Left cardiac atrium (tissue), 4 donors: ENCODE measurements at regions not wholly inside any gene's neighbourhood (a gene's known extent, or its start where the extent isn't known, plus 50 kb on each side); places are given as distances from the start of the nearest gene placed in this dataset.

ENCODE experiments used
- ATAC-seq, 2 donors: fragments of 200-7000 bp; cut with Tn5 transposase; one replicate each; pipeline ENCODE4 v1.9.1; 2020; ENCODE audit warnings: mild to moderate bottlenecking in 2 of 2, moderate library complexity in 2 of 2
- DNase-seq: peaks from one replicate; pipeline ENCODE4 v3.0.0-alpha.2; 2020
- intact Hi-C, 2 donors: fragments of 100-400 bp; cut with DNase I; formaldehyde crosslinking; loops; one replicate each; pipeline versions ENCODE4 v1.14.1 to v1.15.1; 2022 to 2023
- donor health status: DM: no; HTN: yes; CAD: no.
- donor health status: DM: no; HTN: yes; CAD: no; lungs with severe emphysema.
- donor health status: DM: yes; HTN: yes; CAD: no.
- donor health status: Dilated cardiomyopathy.

DNA sequence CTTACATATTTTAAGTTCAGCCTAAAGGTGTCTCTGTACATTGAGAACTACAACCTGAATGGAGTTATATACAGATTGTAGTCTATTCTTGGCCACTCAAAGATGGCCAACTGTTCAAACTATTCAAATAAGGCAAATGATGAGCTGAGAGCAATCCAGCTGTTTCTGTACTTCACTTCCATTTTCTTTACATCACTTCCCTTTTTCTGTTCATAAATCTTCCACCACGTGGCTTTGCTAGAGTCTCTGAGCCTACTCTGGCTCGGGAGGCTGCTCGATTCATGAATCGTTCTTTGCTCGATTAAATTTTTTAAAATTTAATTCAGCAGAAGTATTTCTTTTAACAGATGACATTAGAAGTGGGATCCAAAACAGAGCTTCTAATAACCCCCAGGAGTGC, 879.7 kb downstream of the GALC start:
- DNase-seq (no peak), ATAC-seq (no peak)

DNA sequence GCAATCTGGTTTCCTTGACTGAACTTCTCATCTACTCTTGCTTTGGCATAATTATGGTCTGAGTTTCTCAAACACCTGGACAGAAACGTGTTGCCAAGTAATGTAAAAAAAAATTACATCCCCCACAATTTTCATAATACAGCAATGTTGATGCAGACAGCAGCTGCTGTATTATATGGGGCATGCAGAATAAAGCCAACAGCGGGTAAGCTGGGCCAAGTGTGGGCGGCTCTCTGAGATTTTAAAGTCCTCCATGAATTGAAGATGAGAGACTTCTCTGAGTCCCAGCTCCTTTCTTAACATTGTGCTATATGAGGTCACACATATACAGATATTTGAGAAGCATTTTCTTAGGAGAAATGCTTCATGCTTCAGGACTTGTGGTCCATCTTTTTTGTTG, 881.2 kb downstream of the GALC start:
- no peak for ATAC-seq
- no peak for DNase-seq
- intact Hi-C loops = no loop called here

More for the DNA sequence above, 879.7 kb downstream of the GALC start:
- intact Hi-C loops = no loop called here

DNA sequence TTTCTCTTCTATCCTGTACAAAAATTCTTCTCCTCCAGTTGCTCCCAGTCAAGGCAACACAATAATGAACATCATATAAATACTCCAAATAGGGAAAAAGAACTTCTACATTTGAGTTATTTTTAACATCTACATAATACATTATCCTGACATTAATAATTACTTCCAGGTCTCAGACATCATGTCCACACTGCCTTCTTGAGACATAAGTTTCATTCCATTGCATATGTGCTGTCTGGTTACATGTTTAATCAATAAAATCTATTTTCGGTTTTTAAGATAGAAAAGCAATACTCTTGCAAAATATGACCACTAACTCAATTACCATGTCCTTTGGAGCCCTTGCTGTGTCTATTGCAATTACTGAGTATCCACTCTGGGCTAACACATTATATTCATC, 881.9 kb downstream of the GALC start:
- intact Hi-C loops = no loop called here
- ATAC-seq (no peak), DNase-seq (no peak)

DNA sequence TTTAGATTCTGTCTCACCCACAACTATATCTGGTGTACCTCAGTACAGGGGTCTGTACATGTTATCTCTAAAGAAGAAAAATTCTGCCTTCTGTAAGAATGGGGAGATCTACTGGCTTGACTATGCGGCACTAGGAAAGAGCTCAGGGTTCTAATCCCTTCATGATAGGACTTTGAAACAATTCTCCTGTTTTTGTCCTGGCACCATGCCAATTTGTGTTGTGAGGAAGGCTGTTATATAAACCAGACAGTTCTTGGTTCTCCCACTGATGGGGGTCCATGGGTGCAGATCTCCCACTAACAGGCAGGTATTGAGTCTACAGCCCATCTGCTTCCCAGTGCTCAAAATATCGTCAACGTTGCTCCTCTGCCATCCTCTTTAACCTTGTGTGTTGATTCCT, 883.7 kb downstream of the GALC start:
- DNase-seq (no peak), ATAC-seq (no peak)
- intact Hi-C loops = no loop called here

DNA sequence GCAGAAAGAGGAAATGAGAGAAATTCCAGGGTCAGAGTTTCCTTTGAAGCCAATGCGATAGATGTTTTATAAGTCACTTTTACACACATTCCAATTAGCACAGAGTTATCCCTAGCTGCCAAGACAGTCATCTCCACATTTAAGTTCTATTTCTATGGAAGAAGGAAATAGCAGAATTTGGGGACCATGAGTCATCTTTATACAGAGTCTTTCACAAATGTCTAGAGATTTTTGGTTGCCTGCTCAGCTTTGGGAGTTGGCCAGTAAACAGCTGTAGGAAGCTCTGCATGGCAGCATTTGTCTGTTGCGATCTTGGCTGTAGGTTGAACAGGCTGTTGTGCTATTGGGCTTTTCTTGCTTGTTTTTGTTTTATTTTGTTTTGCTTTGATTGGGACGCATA, 884.3 kb downstream of the GALC start:
- no peak for DNase-seq
- intact Hi-C loops = no loop called here

DNA sequence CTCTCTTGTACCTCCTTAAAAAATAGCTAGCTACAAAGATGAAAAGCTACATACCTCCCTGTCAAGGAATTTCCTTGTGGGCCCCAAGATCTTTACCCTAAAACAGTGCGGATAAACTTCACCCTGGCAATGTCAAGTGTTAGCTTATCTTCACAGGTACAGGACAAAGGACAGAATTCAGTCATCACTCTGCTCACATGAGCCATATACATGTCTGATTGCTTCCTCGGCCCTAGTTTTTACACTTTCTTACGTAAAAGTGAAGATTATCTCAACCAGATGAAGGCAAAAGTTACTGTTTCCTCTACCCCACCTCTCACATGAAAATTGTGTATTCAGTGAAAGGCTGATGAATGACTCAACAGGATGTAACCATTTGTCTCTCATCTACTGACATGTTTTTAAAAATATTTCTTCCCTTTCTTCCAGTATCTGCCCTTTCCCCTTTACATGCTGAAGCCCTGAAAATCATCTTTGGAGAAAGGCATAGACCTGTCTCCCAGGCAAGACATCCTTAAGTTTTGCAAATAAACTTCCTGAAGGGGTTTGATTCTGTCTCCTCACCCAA, 890.1 kb downstream of the GALC start:
- intact Hi-C loops = no loop called here

More for the DNA sequence above, 884.3 kb downstream of the GALC start:
- no peak for ATAC-seq

GRCh38 chr14:87097015-87097414, 896.0 kb downstream of the GALC start:
- intact Hi-C loops = no loop called here
- ATAC-seq = no peak
- DNase-seq = no peak

More for the DNA sequence above, 890.1 kb downstream of the GALC start:
- no peak for DNase-seq
- no peak for ATAC-seq

GRCh38 chr14:87094913-87095312, 898.1 kb downstream of the GALC start:
- intact Hi-C loops = no loop called here
- DNase-seq = no peak
- ATAC-seq = no peak

DNA sequence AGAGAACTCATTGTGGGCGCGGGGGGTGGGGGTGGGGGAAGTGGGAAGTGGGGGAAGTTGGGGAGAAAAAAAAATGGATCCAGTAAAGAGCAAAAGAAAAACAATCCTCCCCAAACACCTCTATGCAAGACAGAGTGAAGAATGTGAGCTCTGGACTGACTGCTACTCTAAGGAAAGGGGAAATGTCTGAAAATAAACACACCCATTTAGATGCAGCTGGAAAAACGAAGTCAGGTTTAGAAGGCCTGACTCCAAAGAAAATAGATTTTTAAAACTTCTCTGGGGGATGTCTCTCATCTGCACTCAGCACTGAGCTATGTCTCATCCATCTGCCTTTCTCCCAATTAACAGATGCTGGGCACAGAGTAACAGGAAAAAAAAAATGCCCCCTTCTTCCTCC, 904.4 kb downstream of the GALC start:
- DNase-seq (no peak), ATAC-seq (no peak)
- intact Hi-C loops = no loop called here

DNA sequence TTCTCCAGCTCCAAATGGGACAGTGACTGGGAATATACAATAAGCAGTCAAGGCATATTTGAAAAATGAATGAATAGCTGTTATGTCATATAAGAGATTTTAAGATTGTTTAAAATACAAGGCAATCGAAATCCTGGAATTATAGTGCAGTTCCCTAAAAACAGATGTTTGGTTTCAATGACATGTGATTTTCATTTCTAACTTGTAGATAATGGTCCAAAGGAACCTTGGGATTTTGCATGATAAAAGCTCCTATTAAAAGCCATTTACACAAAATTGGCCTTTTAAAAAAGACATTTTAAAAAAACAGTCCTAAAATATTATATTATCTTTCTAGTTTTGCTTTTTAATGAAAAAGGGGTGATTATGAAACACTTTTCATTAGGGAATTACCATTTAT, 905.1 kb downstream of the GALC start:
- no peak for ATAC-seq
- intact Hi-C loops = no loop called here
- DNase-seq = no peak

GRCh38 chr14:87084908-87085307, 908.1 kb downstream of the GALC start:
- intact Hi-C loops = no loop called here
- no peak for DNase-seq
- ATAC-seq = no peak

DNA sequence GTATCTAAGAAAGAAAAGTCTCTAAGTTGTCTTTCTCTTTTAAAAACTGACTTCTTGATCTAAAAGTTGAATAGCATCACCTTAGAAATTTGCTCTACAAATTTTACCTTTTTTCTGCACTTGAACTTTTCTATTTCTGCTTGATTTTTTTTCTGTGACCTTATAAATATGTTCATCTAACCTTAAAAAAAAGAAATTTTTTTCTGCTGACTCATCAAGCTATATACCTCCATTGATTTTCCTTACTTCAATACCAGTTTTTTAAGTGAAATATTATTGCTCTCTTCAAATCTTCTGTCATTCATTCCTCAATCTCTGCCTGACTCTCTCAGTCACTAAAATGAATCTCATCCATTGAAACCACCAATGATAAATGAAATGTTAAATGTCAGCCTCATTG, 910.1 kb downstream of the GALC start:
- ATAC-seq = no peak
- no peak for DNase-seq
- intact Hi-C loops = no loop called here

- intact Hi-C loops = no loop called here
- DNase-seq = no peak
- no peak for ATAC-seq
Measured at GRCh38 chr14:87081004-87081403, 912.0 kb downstream of the GALC start.

DNA sequence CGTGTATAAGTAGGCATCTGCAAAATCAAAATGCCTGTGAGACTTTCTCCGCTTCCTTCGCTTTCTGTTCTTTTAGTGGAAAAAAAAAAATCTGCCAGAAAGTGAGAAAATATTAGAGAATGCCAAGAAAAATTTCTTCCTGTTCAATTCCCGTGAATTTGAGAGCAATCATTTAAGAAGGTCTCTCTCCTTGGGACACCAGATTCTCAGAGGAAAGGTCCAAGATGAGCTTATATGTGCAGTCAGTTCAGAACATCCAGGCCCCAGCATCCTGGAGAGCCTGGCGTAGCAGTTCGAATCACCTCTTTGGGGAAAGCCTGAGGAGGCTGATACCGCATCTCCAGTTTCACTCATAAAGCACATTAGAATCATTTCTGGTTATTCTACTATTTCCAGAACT, 912.8 kb downstream of the GALC start:
- intact Hi-C loops = no loop called here
- ATAC-seq = no peak
- DNase-seq = no peak

DNA sequence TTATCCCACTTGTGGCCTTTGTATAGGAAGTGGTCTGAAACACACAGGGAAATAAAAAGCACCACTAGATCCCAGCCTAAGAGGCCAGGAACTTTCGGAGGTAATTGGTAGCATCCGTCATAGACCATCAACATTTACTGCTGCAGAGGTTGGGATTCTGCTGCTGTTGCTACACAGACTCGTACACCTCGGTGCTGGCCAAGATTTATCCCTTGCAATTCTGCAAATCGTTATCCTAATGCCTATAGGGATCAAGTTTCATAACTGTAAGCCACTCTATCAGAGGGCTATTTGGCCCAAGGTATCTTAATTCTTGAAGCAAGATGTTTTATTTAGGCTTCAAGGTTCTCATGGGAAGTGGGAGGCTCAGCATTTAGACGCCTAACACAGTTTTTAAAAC, 913.6 kb downstream of the GALC start:
- DNase-seq (no peak), ATAC-seq (no peak)
- intact Hi-C loops = no loop called here

- intact Hi-C loops = no loop called here
- DNase-seq = no peak
- no peak for ATAC-seq
Measured at GRCh38 chr14:87076922-87077321, 916.1 kb downstream of the GALC start.

GRCh38 chr14:87076146-87076545, 916.8 kb downstream of the GALC start:
- DNase-seq (no peak), ATAC-seq (no peak)
- intact Hi-C loops = no loop called here

GRCh38 chr14:87073880-87074570, 919.0 kb downstream of the GALC start:
- no peak for ATAC-seq
- no peak for DNase-seq
- intact Hi-C loops = no loop called here

DNA sequence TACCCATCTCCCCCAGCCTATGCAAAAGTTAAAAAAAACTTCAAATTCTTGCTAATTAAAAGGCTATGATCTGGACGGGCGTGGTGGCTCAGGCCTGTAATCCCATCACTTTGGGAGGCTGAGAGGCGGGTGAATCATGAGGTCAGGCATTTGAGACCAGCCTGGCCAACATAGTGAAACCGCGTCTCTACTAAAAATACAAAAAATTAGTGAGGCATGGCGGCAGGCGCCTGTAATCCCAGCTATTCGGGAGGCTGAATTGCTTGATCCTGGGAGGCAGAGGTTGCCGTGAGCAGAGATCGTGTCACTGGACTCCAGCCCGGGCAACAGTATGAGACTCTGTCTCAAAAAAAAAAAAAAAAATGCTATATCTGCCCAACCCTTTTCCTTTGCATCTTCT, 925.4 kb downstream of the GALC start:
- intact Hi-C loops = no loop called here

DNA sequence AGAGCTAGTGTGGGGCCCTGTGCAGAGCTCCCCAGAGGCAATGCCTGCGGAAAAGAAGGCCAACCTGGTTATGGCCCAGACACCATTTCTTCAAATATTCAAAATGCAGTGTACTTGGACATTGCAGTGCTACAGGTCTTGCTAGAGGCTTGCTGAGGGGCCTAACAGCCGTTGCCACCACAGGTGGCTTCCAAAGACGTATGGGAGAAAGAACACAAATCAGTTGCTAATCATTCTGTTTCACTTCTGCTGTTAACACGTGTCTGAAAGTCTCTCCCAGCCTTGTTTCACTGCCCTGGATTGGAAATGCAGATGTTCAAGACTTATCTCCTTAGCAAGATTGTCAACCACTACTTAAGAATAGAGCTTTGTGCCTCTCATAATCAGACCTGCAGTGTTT, 925.9 kb downstream of the GALC start:
- ATAC-seq (no peak), DNase-seq (no peak)
- intact Hi-C loops = no loop called here

More for the DNA sequence above, 925.4 kb downstream of the GALC start:
- ATAC-seq = no peak
- DNase-seq = no peak

GRCh38 chr14:87066221-87066817, 926.7 kb downstream of the GALC start:
- DNase-seq (no peak), ATAC-seq (no peak)
- intact Hi-C loops = no loop called here
